ENCODE measurements at regions not wholly inside any gene's neighbourhood (a gene's known extent, or its start where the extent isn't known, plus 50 kb on each side); places are given as distances from the start of the nearest gene placed in this dataset.

GRCh38 chr2:129860088-129860487 lies 119.4 kb upstream of the RAB6C start:
- peaks cover 2% of the 10 kb centered on the region for H3K36me3 Mint-ChIP-seq (ENCODE audit: insufficient read depth)
- no peak overlapping the region for H3K4me3 Mint-ChIP-seq (ENCODE audit: low read depth)
- H3K27ac Mint-ChIP-seq, result no peak overlapping the region
- TF ChIP-seq CTCF (IDR thresholded peaks at IDR 0.05; ENCODE audit: unreplicated experiment), result no peak
- H3K4me1 Mint-ChIP-seq (ENCODE audit: low read depth), result peaks cover 2% of the 10 kb centered on the region
- peaks cover 15% of the 10 kb centered on the region for H3K27me3 Mint-ChIP-seq
- peaks cover 11% of the 10 kb centered on the region for H3K9me3 Mint-ChIP-seq (ENCODE audit: low read depth)
- no peak for DNase-seq (ENCODE audit: low spot score, unreplicated experiment)

GRCh38 chr2:129861666-129862288 lies 117.7 kb upstream of the RAB6C start:
- Mint-ChIP-seq H3K27me3 (peaks cover 15% of the 10 kb centered on the region), H3K4me1 (ENCODE audit: low read depth) (peaks cover 2% of the 10 kb centered on the region), H3K4me3 (ENCODE audit: low read depth) (no peak overlapping the region), H3K36me3 (ENCODE audit: insufficient read depth) (no peaks in the 10 kb centered on the region), H3K9me3 (ENCODE audit: low read depth) (peaks cover 3% of the 10 kb centered on the region), H3K27ac (no peak overlapping the region)
- no peak for DNase-seq (ENCODE audit: low spot score, unreplicated experiment)
- TF ChIP-seq CTCF (IDR thresholded peaks at IDR 0.05; ENCODE audit: unreplicated experiment), result no peak

GRCh38 chr2:129862668-129863067 lies 116.8 kb upstream of the RAB6C start:
- H3K27me3 Mint-ChIP-seq, result peaks cover 15% of the 10 kb centered on the region
- no peak overlapping the region for H3K4me3 Mint-ChIP-seq (ENCODE audit: low read depth)
- H3K9me3 Mint-ChIP-seq (ENCODE audit: low read depth), result no peaks in the 10 kb centered on the region
- no peak for DNase-seq (ENCODE audit: low spot score, unreplicated experiment)
- H3K27ac Mint-ChIP-seq, result no peak overlapping the region
- no peaks in the 10 kb centered on the region for H3K36me3 Mint-ChIP-seq (ENCODE audit: insufficient read depth)
- TF ChIP-seq CTCF (IDR thresholded peaks at IDR 0.05; ENCODE audit: unreplicated experiment), result no peak
- peaks cover 2% of the 10 kb centered on the region for H3K4me1 Mint-ChIP-seq (ENCODE audit: low read depth)

DNA sequence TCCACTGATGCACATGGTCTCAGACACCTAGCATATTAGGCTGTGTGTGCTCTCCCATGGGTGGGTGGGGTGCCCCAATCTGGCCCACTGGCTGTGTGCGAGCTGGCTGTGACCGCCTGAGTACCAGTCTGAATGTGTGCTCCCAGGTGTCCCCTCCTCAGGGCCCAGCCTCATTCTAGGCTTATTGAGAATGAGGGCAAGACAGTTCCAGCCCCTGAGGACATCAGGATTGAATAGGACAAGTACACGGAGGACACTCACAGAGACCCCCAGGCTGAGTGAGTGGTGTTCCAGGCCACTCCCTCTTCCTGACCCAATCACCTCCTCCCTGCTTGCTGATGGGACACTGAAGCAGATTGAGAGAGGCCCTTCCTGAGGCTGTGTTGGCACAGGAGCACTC lies 116.1 kb upstream of the RAB6C start:
- no peak overlapping the region for H3K4me3 Mint-ChIP-seq (ENCODE audit: low read depth)
- H3K27me3 Mint-ChIP-seq, result peaks cover 15% of the 10 kb centered on the region
- H3K4me1 Mint-ChIP-seq (ENCODE audit: low read depth), result peaks cover 2% of the 10 kb centered on the region
- no peak for TF ChIP-seq CTCF (IDR thresholded peaks at IDR 0.05; ENCODE audit: unreplicated experiment)
- no peaks in the 10 kb centered on the region for H3K9me3 Mint-ChIP-seq (ENCODE audit: low read depth)
- DNase-seq (ENCODE audit: low spot score, unreplicated experiment), result no peak
- no peaks in the 10 kb centered on the region for H3K36me3 Mint-ChIP-seq (ENCODE audit: insufficient read depth)
- H3K27ac Mint-ChIP-seq, result no peak overlapping the region

GRCh38 chr2:129864719-129865118 lies 114.7 kb upstream of the RAB6C start:
- no peak overlapping the region for H3K4me3 Mint-ChIP-seq (ENCODE audit: low read depth)
- H3K27me3 Mint-ChIP-seq, result peaks cover 9% of the 10 kb centered on the region
- TF ChIP-seq CTCF (IDR thresholded peaks at IDR 0.05; ENCODE audit: unreplicated experiment), result no peak
- no peaks in the 10 kb centered on the region for H3K36me3 Mint-ChIP-seq (ENCODE audit: insufficient read depth)
- no peak overlapping the region for H3K27ac Mint-ChIP-seq
- DNase-seq (ENCODE audit: low spot score, unreplicated experiment), result no peak
- no peaks in the 10 kb centered on the region for H3K9me3 Mint-ChIP-seq (ENCODE audit: low read depth)
- H3K4me1 Mint-ChIP-seq (ENCODE audit: low read depth), result peaks cover 2% of the 10 kb centered on the region
